AG09319 (cell line): ENCODE measurements at regions not wholly inside any gene's neighbourhood (a gene's known extent, or its start where the extent isn't known, plus 50 kb on each side); places are given as distances from the start of the nearest gene placed in this dataset.

Source experiments
- DNase-seq: peaks from one replicate; pipeline ENCODE4 v3.0.0-alpha.2; 2010; ENCODE audit warnings: low read depth; ENCODE audit errors: extremely low read depth
- CTCF ChIP-seq: IDR thresholded peaks from 2 replicates; pipeline ENCODE4 v1.5.1; 2011; ENCODE audit warnings: low read depth, mild to moderate bottlenecking, inconsistent platforms, low read length, moderate library complexity

- no peak for DNase-seq
- TF ChIP-seq CTCF = no peak
These were observed 97.2 kb downstream of the INSIG2 start for GRCh38 chr2:118185210-118186109.

- DNase-seq = no peak
- TF ChIP-seq CTCF = no peak
These were observed 95.1 kb downstream of the INSIG2 start for GRCh38 chr2:118183381-118183780.

- DNase-seq = no peak
- no peak for TF ChIP-seq CTCF
These were observed 91.2 kb downstream of the INSIG2 start for GRCh38 chr2:118179445-118179844.

- no peak for TF ChIP-seq CTCF
- DNase-seq = no peak
These were observed 89.6 kb downstream of the INSIG2 start for GRCh38 chr2:118177884-118178283.

GRCh38 chr2:118177318-118177717, 89.0 kb downstream of the INSIG2 start:
- TF ChIP-seq CTCF = no peak
- DNase-seq = no peak

- no peak for TF ChIP-seq CTCF
These were observed 88.3 kb downstream of the INSIG2 start for GRCh38 chr2:118176601-118177000.

GRCh38 chr2:118171546-118171945, 83.3 kb downstream of the INSIG2 start:
- no peak for DNase-seq
- no peak for TF ChIP-seq CTCF

More at GRCh38 chr2:118176601-118177000, 88.3 kb downstream of the INSIG2 start:
- no peak for DNase-seq
